ENCODE measurements at regions not wholly inside any gene's neighbourhood (a gene's known extent, or its start where the extent isn't known, plus 50 kb on each side); places are given as distances from the start of the nearest gene placed in this dataset.

GRCh38 chr14:101505236-101505970 lies 55.9 kb upstream of the DIO3 start:
- no peak overlapping the region for H3K4me3 ChIP-seq (ENCODE audit: low read depth, low read length)

GRCh38 chr14:101506211-101506925 lies 54.9 kb upstream of the DIO3 start:
- H3K4me3 ChIP-seq (ENCODE audit: low read depth, low read length), result no peak overlapping the region

GRCh38 chr14:101506926-101507835 lies 54.1 kb upstream of the DIO3 start:
- H3K4me3 ChIP-seq (ENCODE audit: low read depth, low read length), result no peak overlapping the region

GRCh38 chr14:101507836-101508150 lies 53.5 kb upstream of the DIO3 start:
- H3K4me3 ChIP-seq (ENCODE audit: low read depth, low read length), result no peak overlapping the region

GRCh38 chr14:101508196-101508947 lies 52.9 kb upstream of the DIO3 start:
- H3K4me3 ChIP-seq (ENCODE audit: low read depth, low read length), result no peak overlapping the region

GRCh38 chr14:101508948-101509729 lies 52.2 kb upstream of the DIO3 start:
- no peak overlapping the region for H3K4me3 ChIP-seq (ENCODE audit: low read depth, low read length)

GRCh38 chr14:101509730-101510371 lies 51.4 kb upstream of the DIO3 start:
- H3K4me3 ChIP-seq (ENCODE audit: low read depth, low read length), result no peak overlapping the region

- H3K4me3 ChIP-seq (ENCODE audit: low read depth, low read length), result no peak overlapping the region
Measured at GRCh38 chr14:101511199-101511598, 50.1 kb upstream of the DIO3 start.
